Mesenchymal stem cell (in vitro differentiated cells and primary cell): ENCODE measurements at regions not wholly inside any gene's neighbourhood (a gene's known extent, or its start where the extent isn't known, plus 50 kb on each side); places are given as distances from the start of the nearest gene placed in this dataset.

Experiments used
- DNase-seq: peaks from one replicate; pipeline ENCODE4 v3.0.0-alpha.2; 2013
- H2AFZ ChIP-seq: one replicate; pipeline ENCODE4 v1.6.1; 2013; ENCODE audit warnings: low read depth, mild to moderate bottlenecking, control low read depth, inconsistent platforms, low read length, moderate library complexity
- H2AK5ac ChIP-seq: 2 replicates; pipeline ENCODE4 v1.6.1; 2013; ENCODE audit warnings: low read length, moderate library complexity, mild to moderate bottlenecking, inconsistent platforms; ENCODE audit not compliant: severe bottlenecking
- H2BK120ac ChIP-seq: one replicate; pipeline ENCODE4 v1.6.1; 2013; ENCODE audit warnings: low read depth, mild to moderate bottlenecking, inconsistent platforms, low read length, moderate library complexity
- H2BK12ac ChIP-seq, 2 experiments: one replicate each; pipeline ENCODE4 v1.6.1; 2013; ENCODE audit warnings: inconsistent platforms in 2 of 2, low read length in 2 of 2, mild to moderate bottlenecking in 2 of 2, moderate library complexity in 2 of 2, control low read depth in 1 of 2
- H2BK15ac ChIP-seq: one replicate; pipeline ENCODE4 v1.6.1; 2013; ENCODE audit warnings: mild to moderate bottlenecking, low read depth, inconsistent platforms; ENCODE audit not compliant: poor library complexity, severe bottlenecking
- H2BK5ac ChIP-seq: 2 replicates; pipeline ENCODE4 v1.6.1; 2013; ENCODE audit warnings: low read depth, mild to moderate bottlenecking, low read length, control low read depth, inconsistent platforms; ENCODE audit not compliant: poor library complexity, severe bottlenecking
- H3K14ac ChIP-seq, 2 experiments: one replicate each; pipeline ENCODE4 v1.6.1; 2013; ENCODE audit warnings: inconsistent platforms in 2 of 2, low read length in 2 of 2, control low read depth in 1 of 2, mild to moderate bottlenecking in 1 of 2, moderate library complexity in 1 of 2
- H3K18ac ChIP-seq, 2 experiments: one replicate each; pipeline ENCODE4 v1.6.1; 2013; ENCODE audit warnings: inconsistent platforms in 2 of 2, low read length in 2 of 2, control low read depth in 1 of 2, low read depth in 1 of 2, mild to moderate bottlenecking in 1 of 2
- H3K23ac ChIP-seq, 2 experiments: one replicate each; pipeline ENCODE4 v1.6.1; 2013; ENCODE audit warnings: inconsistent platforms in 2 of 2, low read length in 2 of 2, mild to moderate bottlenecking in 2 of 2, moderate library complexity in 2 of 2, control low read depth in 1 of 2
- H3K27ac ChIP-seq: 2 replicates; pipeline ENCODE4 v1.5.1; 2013; ENCODE audit warnings: mild to moderate bottlenecking, moderate library complexity, low read length, control low read depth, inconsistent platforms; ENCODE audit not compliant: poor library complexity, severe bottlenecking
- H3K27me3 ChIP-seq, 2 experiments: 2 replicates each; pipeline versions ENCODE4 v1.6.1 to v1.7.0; 2013; ENCODE audit warnings: low read length in 2 of 2, mild to moderate bottlenecking in 2 of 2, moderate library complexity in 2 of 2, control low read depth in 1 of 2, inconsistent platforms in 1 of 2; ENCODE audit not compliant: control insufficient read depth in 1 of 2, insufficient read depth in 1 of 2
- H3K36me3 ChIP-seq, 2 experiments: 2 replicates each; pipeline versions ENCODE4 v1.6.1 to v1.7.0; 2013; ENCODE audit warnings: low read length in 2 of 2, control low read depth in 1 of 2, inconsistent platforms in 1 of 2, low read depth in 1 of 2, mild to moderate bottlenecking in 1 of 2; ENCODE audit not compliant: insufficient read depth in 2 of 2, control insufficient read depth in 1 of 2
- H3K4ac ChIP-seq, 2 experiments: one replicate each; pipeline ENCODE4 v1.6.1; 2013; ENCODE audit warnings: inconsistent platforms in 2 of 2, low read length in 2 of 2, mild to moderate bottlenecking in 2 of 2, moderate library complexity in 2 of 2, control low read depth in 1 of 2, low read depth in 1 of 2
- H3K4me1 ChIP-seq: 2 replicates; pipeline ENCODE4 v1.6.1; 2013; ENCODE audit warnings: low read depth, low read length, control low read depth; ENCODE audit not compliant: control insufficient read depth, insufficient read depth
- H3K4me2 ChIP-seq: 2 replicates; pipeline ENCODE4 v1.6.1; 2013; ENCODE audit warnings: low read length, mild to moderate bottlenecking, inconsistent platforms; ENCODE audit not compliant: poor library complexity, severe bottlenecking
- H3K4me3 ChIP-seq, 2 experiments: 2 replicates each; pipeline versions ENCODE4 v1.5.1 to v1.7.0; 2013; ENCODE audit warnings: low read length in 2 of 2, mild to moderate bottlenecking in 2 of 2, control low read depth in 1 of 2, low read depth in 1 of 2; ENCODE audit not compliant: insufficient read depth in 1 of 2
- H3K79me1 ChIP-seq: replicated peaks from 2 replicates; pipeline ENCODE4 v1.6.1; 2013; ENCODE audit warnings: mild to moderate bottlenecking, control low read depth, low read length, inconsistent platforms; ENCODE audit not compliant: poor library complexity, severe bottlenecking
- H3K9ac ChIP-seq: 2 replicates; pipeline ENCODE4 v1.7.0; 2013; ENCODE audit warnings: mild to moderate bottlenecking, low read length, moderate library complexity
- H3K9me3 ChIP-seq: 2 replicates; pipeline ENCODE4 v1.7.0; 2013; ENCODE audit warnings: mild to moderate bottlenecking, low read length; ENCODE audit not compliant: control insufficient read depth
- H4K8ac ChIP-seq: one replicate; pipeline ENCODE4 v1.6.1; 2013; ENCODE audit warnings: inconsistent platforms, mild to moderate bottlenecking, low read length, moderate library complexity
- H4K91ac ChIP-seq: one replicate; pipeline ENCODE4 v1.6.1; 2013; ENCODE audit warnings: mild to moderate bottlenecking, low read length, inconsistent platforms
- WGBS: methylation state at CpG from one replicate; pipeline ENCODE4 v1.1.7; 2013; ENCODE audit warnings: mixed read lengths; 5-methylcytosine and 5-hydroxymethylcytosine counted together

DNA sequence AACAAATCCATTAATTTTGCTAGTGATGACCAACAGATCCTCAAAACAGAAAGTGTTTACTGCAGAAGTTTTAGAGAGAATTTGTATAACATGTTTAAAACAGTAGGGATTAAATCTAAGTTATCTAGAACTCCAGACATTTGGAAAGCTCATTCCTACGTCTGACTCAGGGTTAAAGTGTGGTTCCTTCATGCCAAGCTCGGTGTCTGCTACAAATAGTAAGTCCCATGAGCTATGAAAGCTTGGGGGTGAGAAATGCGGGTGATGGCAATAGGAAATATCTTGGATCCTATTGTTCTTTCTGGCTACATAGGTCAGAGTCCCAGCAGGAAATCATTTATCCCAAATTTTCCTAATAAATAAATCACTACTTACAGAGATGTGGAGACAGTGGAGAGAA lies 867.1 kb downstream of the UQCRFS1 start:
- Histone ChIP-seq H2BK120ac (no peak overlapping the region), H3K4me2 (no peak overlapping the region), H2AK5ac (no peak overlapping the region), H3K9me3 (no peaks in the 10 kb centered on the region), H4K8ac (no peak overlapping the region), H3K18ac (no peak overlapping the region), H2BK12ac (no peak overlapping the region), H4K91ac (no peak overlapping the region), H2BK5ac (no peak overlapping the region), H2BK15ac (no peak overlapping the region), H3K4me3 (no peak overlapping the region), H3K4ac (no peak overlapping the region), H3K14ac (no peak overlapping the region), H3K23ac (no peak overlapping the region), H2AFZ (no peak overlapping the region), H3K79me1 (no peaks in the 10 kb centered on the region), H3K4me1 (no peaks in the 10 kb centered on the region), H3K9ac (no peak overlapping the region), H3K27ac (no peak overlapping the region), H3K27me3 (peaks cover 8 to 17% of the 10 kb centered on the region in 2 experiments), H3K36me3 (no peaks in the 10 kb centered on the region)
- no peak for DNase-seq
- 60% methylated on average over 1 of the region's 3 CpGs for WGBS

DNA sequence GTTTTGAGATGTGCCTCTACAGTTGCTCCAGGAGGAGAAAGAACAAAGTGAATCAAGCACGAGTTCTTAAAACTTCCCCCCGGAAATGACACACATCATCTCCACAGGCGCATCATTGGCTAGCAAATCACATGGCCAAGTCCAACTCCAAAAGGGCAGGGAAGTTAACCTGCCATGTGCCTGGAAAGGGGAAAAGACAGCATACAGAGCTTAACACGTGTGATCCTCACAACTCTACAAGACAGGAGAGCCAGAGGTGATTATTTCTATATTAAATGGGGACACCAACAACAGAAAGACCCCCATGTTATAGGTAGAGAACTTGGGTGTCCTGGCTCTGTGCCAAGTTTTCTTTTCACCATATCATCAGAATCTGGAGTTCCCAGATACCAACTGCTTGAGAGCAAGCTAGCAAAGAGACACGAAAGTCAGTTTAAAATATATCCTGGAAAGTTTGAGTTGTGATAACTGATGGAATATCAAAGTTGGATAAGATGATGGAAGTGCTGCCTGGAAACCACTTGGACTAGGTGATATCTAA lies 871.1 kb downstream of the UQCRFS1 start:
- H3K36me3 ChIP-seq = no peaks in the 10 kb centered on the region
- no peak overlapping the region for H3K9ac ChIP-seq
- H3K4ac ChIP-seq = no peak overlapping the region
- no peak overlapping the region for H2AK5ac ChIP-seq
- no peaks in the 10 kb centered on the region for H3K4me1 ChIP-seq
- no peak overlapping the region for H3K23ac ChIP-seq
- H4K91ac ChIP-seq = no peak overlapping the region
- H3K18ac ChIP-seq = no peak overlapping the region
- peaks cover 8 to 17% of the 10 kb centered on the region in 2 experiments for H3K27me3 ChIP-seq
- no peak overlapping the region for H2BK12ac ChIP-seq
- no peak overlapping the region for H2AFZ ChIP-seq
- H2BK15ac ChIP-seq = no peak overlapping the region
- no peak overlapping the region for H3K4me3 ChIP-seq
- DNase-seq = no peak
- no peak overlapping the region for H2BK120ac ChIP-seq
- H3K79me1 ChIP-seq = no peaks in the 10 kb centered on the region
- H4K8ac ChIP-seq = no peak overlapping the region
- no peak overlapping the region for H3K4me2 ChIP-seq
- H3K9me3 ChIP-seq = peaks cover 4% of the 10 kb centered on the region
- no peak overlapping the region for H3K14ac ChIP-seq
- H2BK5ac ChIP-seq = no peak overlapping the region
- no peak overlapping the region for H3K27ac ChIP-seq
- 80% methylated on average over 5 of the region's 5 CpGs for WGBS

- Histone ChIP-seq H2BK120ac (no peak overlapping the region), H3K36me3 (no peaks in the 10 kb centered on the region)
- WGBS = 46% methylated on average over 4 of the region's 4 CpGs
These were observed 878.5 kb downstream of the UQCRFS1 start for GRCh38 chr19:28334419-28334818.

GRCh38 chr19:28333909-28334308 lies 879.0 kb downstream of the UQCRFS1 start:
- DNase-seq = no peak
- Histone ChIP-seq H4K91ac (no peak overlapping the region), H3K4me2 (no peak overlapping the region), H3K9me3 (peaks cover 7% of the 10 kb centered on the region), H2BK15ac (no peak overlapping the region), H2BK120ac (no peak overlapping the region), H3K4me3 (no peak overlapping the region), H3K14ac (no peak overlapping the region), H3K36me3 (no peaks in the 10 kb centered on the region), H3K9ac (no peak overlapping the region), H2AFZ (no peak overlapping the region), H3K18ac (no peak overlapping the region), H2BK12ac (no peak overlapping the region), H3K79me1 (no peaks in the 10 kb centered on the region), H4K8ac (no peak overlapping the region), H3K27ac (no peak overlapping the region), H2BK5ac (no peak overlapping the region), H3K4ac (no peak overlapping the region), H3K23ac (no peak overlapping the region), H3K27me3 (no peaks in the 10 kb centered on the region), H3K4me1 (peaks cover 5% of the 10 kb centered on the region), H2AK5ac (no peak overlapping the region)
- 78% methylated on average over 5 of the region's 5 CpGs for WGBS

More at GRCh38 chr19:28334419-28334818, 878.5 kb downstream of the UQCRFS1 start:
- H4K8ac ChIP-seq = no peak overlapping the region
- H3K14ac ChIP-seq = no peak overlapping the region
- no peak overlapping the region for H3K4me3 ChIP-seq
- no peak overlapping the region for H3K27ac ChIP-seq
- peaks cover 5% of the 10 kb centered on the region for H3K9me3 ChIP-seq
- H3K18ac ChIP-seq = no peak overlapping the region
- H4K91ac ChIP-seq = no peak overlapping the region
- H3K4me1 ChIP-seq = peaks cover 5% of the 10 kb centered on the region
- no peak for DNase-seq
- no peak overlapping the region for H2BK12ac ChIP-seq
- no peak overlapping the region for H2BK5ac ChIP-seq
- no peak overlapping the region for H3K23ac ChIP-seq
- no peaks in the 10 kb centered on the region for H3K27me3 ChIP-seq
- H2AK5ac ChIP-seq = no peak overlapping the region
- H3K79me1 ChIP-seq = no peaks in the 10 kb centered on the region
- H3K4ac ChIP-seq = no peak overlapping the region
- no peak overlapping the region for H3K9ac ChIP-seq
- H3K4me2 ChIP-seq = no peak overlapping the region
- no peak overlapping the region for H2BK15ac ChIP-seq
- no peak overlapping the region for H2AFZ ChIP-seq
